Central memory CD8-positive, alpha-beta T cell (primary cell): ENCODE measurements at regions not wholly inside any gene's neighbourhood (a gene's known extent, or its start where the extent isn't known, plus 50 kb on each side); places are given as distances from the start of the nearest gene placed in this dataset.

Experiments used
- ATAC-seq: fragments of 150-1000 bp; cut with Tn5 transposase; replicated peaks from 2 replicates; pipeline ENCODE4 v1.10.0; 2022; ENCODE audit warnings: mild to moderate bottlenecking, moderate FRiP score, moderate number of reproducible peaks; ENCODE audit not compliant: poor library complexity, severe bottlenecking; ENCODE audit errors: extremely low read depth
- DNase-seq, 2 donors: peaks; one replicate each; pipeline ENCODE4 v3.0.0; 2021; ENCODE audit warnings: low spot score in 2 of 2
- H3K27ac Mint-ChIP-seq: one replicate; pipeline ENCODE4 v1.8.0; 2022; ENCODE audit warnings: low read depth, mild to moderate bottlenecking, moderate library complexity, mixed read lengths
- H3K27me3 Mint-ChIP-seq: one replicate; pipeline ENCODE4 v1.8.0; 2022; ENCODE audit warnings: mixed read lengths
- H3K36me3 Mint-ChIP-seq: one replicate; pipeline ENCODE4 v1.8.0; 2022; ENCODE audit warnings: mild to moderate bottlenecking, moderate library complexity, mixed read lengths; ENCODE audit not compliant: insufficient read depth
- H3K4me1 Mint-ChIP-seq: one replicate; pipeline ENCODE4 v1.8.0; 2022; ENCODE audit warnings: mixed read lengths
- H3K4me3 Mint-ChIP-seq: one replicate; pipeline ENCODE4 v1.8.0; 2022; ENCODE audit warnings: mild to moderate bottlenecking, moderate library complexity, mixed read lengths
- H3K9me3 Mint-ChIP-seq: one replicate; pipeline ENCODE4 v1.8.0; 2022; ENCODE audit warnings: mixed read lengths

- Mint-ChIP-seq H3K4me3 (peak overlapping the region; percentile 32), H3K36me3 (peaks cover 2% of the 10 kb centered on the region), H3K27ac (no peak overlapping the region), H3K4me1 (no peaks in the 10 kb centered on the region), H3K27me3 (peaks cover 76% of the 10 kb centered on the region), H3K9me3 (no peaks in the 10 kb centered on the region)
- DNase-seq, result no peak
- no peak for ATAC-seq
Measured at GRCh38 chr9:121598167-121598964, 53.1 kb upstream of the DAB2IP start.

DNA sequence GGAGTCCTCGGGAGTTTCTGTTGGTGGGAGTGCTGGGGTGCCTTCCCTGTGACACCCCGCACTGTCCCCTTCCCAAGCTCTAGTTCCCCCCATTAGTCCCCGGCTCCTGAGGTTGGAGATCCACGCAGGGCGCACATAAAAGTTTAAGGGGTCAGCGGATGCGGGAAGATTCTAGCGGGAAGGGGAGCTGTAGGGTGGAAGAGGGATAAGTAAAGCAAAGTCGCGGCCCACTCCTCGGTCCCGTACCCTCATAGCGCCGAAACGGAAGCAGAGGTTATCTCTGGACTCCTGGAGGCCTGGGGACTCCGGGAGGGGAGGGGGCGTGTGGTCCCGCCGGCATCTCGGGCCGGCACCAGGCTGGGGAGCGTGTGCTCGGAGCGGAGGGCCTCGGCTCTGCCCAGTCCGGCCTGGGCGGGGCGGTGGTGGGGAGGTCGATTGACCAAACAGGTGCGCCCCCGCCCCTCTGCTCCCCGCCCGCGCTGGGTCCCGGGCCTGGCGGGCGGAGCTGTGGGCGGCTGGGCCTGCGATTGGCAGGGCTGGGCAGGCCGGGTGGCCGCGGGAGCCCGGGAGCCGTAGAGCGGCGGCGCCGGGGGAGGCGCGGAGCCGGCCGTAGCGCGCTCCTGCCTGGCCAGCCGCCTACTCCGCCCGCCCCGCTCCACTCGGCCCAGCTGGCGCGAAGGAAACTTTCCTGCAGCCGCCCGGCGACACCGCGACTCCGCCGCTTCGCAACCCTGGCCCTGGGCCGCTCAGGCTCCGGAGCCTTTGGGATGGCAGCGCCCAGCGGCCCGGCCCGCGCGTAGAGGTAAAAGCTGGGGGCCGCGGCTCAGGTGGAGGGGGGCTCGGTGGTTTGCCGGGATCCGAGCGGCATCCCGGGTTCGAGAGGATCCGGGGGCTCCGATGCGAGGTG lies 52.2 kb upstream of the DAB2IP start:
- peaks cover 76% of the 10 kb centered on the region for H3K27me3 Mint-ChIP-seq
- no peaks in the 10 kb centered on the region for H3K9me3 Mint-ChIP-seq
- no peak overlapping the region for H3K27ac Mint-ChIP-seq
- DNase-seq, result no peak
- peaks cover 2% of the 10 kb centered on the region for H3K36me3 Mint-ChIP-seq
- no peak for ATAC-seq
- peak overlapping the region; percentile 32 for H3K4me3 Mint-ChIP-seq
- peaks cover under 1% of the 10 kb centered on the region for H3K4me1 Mint-ChIP-seq

DNA sequence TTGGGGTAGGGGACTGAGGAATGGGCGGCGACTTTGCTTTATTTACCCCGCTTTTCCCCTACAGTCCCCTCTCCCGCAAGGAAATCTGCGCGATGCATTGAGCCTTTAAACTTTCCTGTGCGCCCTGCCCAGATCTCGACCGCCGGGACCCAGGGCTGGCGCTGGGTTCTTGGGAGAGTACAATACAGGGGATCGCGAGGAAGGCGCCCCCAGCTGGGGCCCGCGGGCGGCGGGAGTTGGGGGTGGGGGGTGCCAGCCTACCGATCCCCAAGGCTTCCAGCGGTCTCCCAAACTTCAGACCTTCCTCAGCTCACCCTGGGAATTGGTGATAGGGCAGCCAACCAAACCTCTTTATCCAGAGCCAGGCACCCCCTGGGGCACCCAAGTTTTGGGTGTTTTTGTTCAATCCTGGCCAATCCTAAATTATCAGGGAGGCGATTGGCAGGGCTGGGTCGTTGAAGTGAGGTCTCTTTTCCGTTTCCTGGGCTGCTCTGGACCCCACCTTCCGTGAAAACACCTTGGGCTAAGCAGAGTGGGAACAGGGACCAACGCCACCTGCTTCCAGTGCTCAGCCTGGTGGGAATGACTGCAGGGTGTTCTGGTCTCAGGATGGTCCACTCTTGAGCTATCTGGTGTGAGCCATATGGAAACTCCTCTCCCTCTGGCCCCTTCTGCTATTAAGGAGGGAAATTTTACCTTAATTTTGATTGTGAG lies 51.4 kb upstream of the DAB2IP start:
- ATAC-seq (no peak), DNase-seq (no peak)
- no peak overlapping the region for H3K27ac Mint-ChIP-seq
- peaks cover 2% of the 10 kb centered on the region for H3K36me3 Mint-ChIP-seq
- peaks cover 76% of the 10 kb centered on the region for H3K27me3 Mint-ChIP-seq
- no peak overlapping the region for H3K4me3 Mint-ChIP-seq
- peaks cover 5% of the 10 kb centered on the region for H3K4me1 Mint-ChIP-seq
- no peaks in the 10 kb centered on the region for H3K9me3 Mint-ChIP-seq

- peaks cover 2% of the 10 kb centered on the region for H3K36me3 Mint-ChIP-seq
- DNase-seq (no peak), ATAC-seq (no peak)
- peaks cover 5% of the 10 kb centered on the region for H3K4me1 Mint-ChIP-seq
- H3K9me3 Mint-ChIP-seq, result no peaks in the 10 kb centered on the region
- peaks cover 76% of the 10 kb centered on the region for H3K27me3 Mint-ChIP-seq
- H3K4me3 Mint-ChIP-seq, result no peak overlapping the region
- no peak overlapping the region for H3K27ac Mint-ChIP-seq
Measured at GRCh38 chr9:121601194-121601593, 50.2 kb upstream of the DAB2IP start.
